GM12878 (cell line): ENCODE measurements at regions not wholly inside any gene's neighbourhood (a gene's known extent, or its start where the extent isn't known, plus 50 kb on each side); places are given as distances from the start of the nearest gene placed in this dataset.

ENCODE experiments used
- ATAC-seq: fragments of 200-7000 bp; cut with Tn5 transposase; 3 replicates; pipeline ENCODE4 v1.9.1; 2020; ENCODE audit warnings: mild to moderate bottlenecking, moderate library complexity
- BruUV-seq: library from RNA; stranded (reverse); fragments of 400-500 nt; replicated peaks from 2 replicates; lab custom pipeline; 2021; lab: Mats Ljungman, UMichigan
- CTCF ChIA-PET: fragments of 300-600 bp; sonication (Branson Sonifier 250); formaldehyde crosslinking; extraction: SDS; loops from one replicate; lab custom pipeline; 2021; ENCODE audit warnings: inconsistent platforms; lab: Yijun Ruan, JAX
- POLR2A ChIA-PET: fragments of 350-600 bp; formaldehyde crosslinking; extraction: SDS; loops from one replicate; lab custom pipeline; 2021; ENCODE audit warnings: inconsistent platforms; lab: Charles Lee
- RAD21 ChIA-PET: fragments of 300-600 bp; sonication (Branson Sonifier 250); formaldehyde crosslinking; loops from one replicate; lab custom pipeline; 2023; ENCODE audit warnings: antibody characterized with exemption; ENCODE audit not compliant: unreplicated experiment; lab: Charles Lee
- SMC1A ChIA-PET: fragments of 300-600 bp; sonication (Branson Sonifier 250); formaldehyde crosslinking; loops from one replicate; lab custom pipeline; 2023; ENCODE audit not compliant: unreplicated experiment, uncharacterized antibody; lab: Charles Lee
- DNase-seq: peaks from one replicate; pipeline ENCODE4 v3.0.0-alpha.2; 2011; ENCODE audit warnings: low read depth, low spot score
- FAIRE-seq: peaks from 3 replicates; lab custom pipeline; 2011; peaks lifted over from hg19 to GRCh38; lab: Jason Lieb, UNC
- H2AFZ ChIP-seq: 2 replicates; pipeline ENCODE4 v1.6.0; 2011; ENCODE audit warnings: low read depth, low read length, control low read depth; ENCODE audit not compliant: control insufficient read depth
- H3K27ac ChIP-seq: 2 replicates; pipeline ENCODE4 v1.5.1; 2011; ENCODE audit warnings: control low read depth; ENCODE audit not compliant: control insufficient read depth, insufficient read depth
- H3K27me3 ChIP-seq, 2 experiments: replicated peaks in 1 of 2; 2 replicates each; pipeline versions ENCODE4 v1.6.0 to v1.6.1; 2011; ENCODE audit warnings: low read length in 1 of 2; ENCODE audit not compliant: control insufficient read depth in 2 of 2, insufficient read depth in 2 of 2
- H3K36me3 ChIP-seq, 2 experiments: 2 replicates each; pipeline ENCODE4 v1.5.1; 2011; ENCODE audit warnings: low read length in 1 of 2; ENCODE audit not compliant: control insufficient read depth in 2 of 2, insufficient read depth in 2 of 2
- H3K4me1 ChIP-seq: 2 replicates; pipeline ENCODE4 v1.6.1; 2011; ENCODE audit warnings: mild to moderate bottlenecking, low read length, moderate library complexity, mixed read lengths; ENCODE audit not compliant: control insufficient read depth, insufficient read depth
- H3K4me2 ChIP-seq: 2 replicates; pipeline ENCODE4 v1.6.0; 2011; ENCODE audit warnings: control low read depth; ENCODE audit not compliant: control insufficient read depth, insufficient read depth
- H3K4me3 ChIP-seq: fragments of 200-600 bp; sonication (generic); 2 replicates; pipeline ENCODE4 v1.5.1; 2016
- H3K79me2 ChIP-seq: 2 replicates; pipeline ENCODE4 v1.6.0; 2011; ENCODE audit warnings: low read length; ENCODE audit not compliant: control insufficient read depth, insufficient read depth
- H3K9ac ChIP-seq: 2 replicates; pipeline ENCODE4 v1.8.0; 2011; ENCODE audit warnings: low read length, control low read depth, mixed read lengths; ENCODE audit not compliant: control insufficient read depth, insufficient read depth
- H3K9me3 ChIP-seq: replicated peaks from 3 replicates; pipeline ENCODE4 v1.5.1; 2011; ENCODE audit warnings: mild to moderate bottlenecking, low read length; ENCODE audit not compliant: control insufficient read depth, insufficient read depth
- H4K20me1 ChIP-seq: 2 replicates; pipeline ENCODE4 v1.6.0; 2011; ENCODE audit not compliant: control insufficient read depth, insufficient read depth
- ASH2L ChIP-seq: fragments of 300-600, 200-600 bp; sonication (generic); IDR thresholded peaks from 2 replicates; pipeline ENCODE4 v1.6.1; 2017; ENCODE audit warnings: low read depth, mild to moderate bottlenecking, borderline replicate concordance
- CREM ChIP-seq: IDR thresholded peaks from 2 replicates; pipeline ENCODE4 v1.6.1; 2014; ENCODE audit warnings: antibody characterized with exemption, low read depth
- ETV6 ChIP-seq, 2 experiments: fragments of 450-650 bp in 1 of 2; IDR thresholded peaks in 1 of 2; conservative IDR thresholded peaks in 1 of 2; 2 replicates each; pipeline ENCODE4 v1.6.1; 2014; ENCODE audit warnings: antibody characterized with exemption in 1 of 2, borderline replicate concordance in 1 of 2, low read depth in 1 of 2, mild to moderate bottlenecking in 1 of 2, moderate library complexity in 1 of 2
- KAT2A ChIP-seq: conservative IDR thresholded peaks from 2 replicates; pipeline ENCODE4 v1.6.1; 2011; ENCODE audit warnings: low read depth, low read length; ENCODE audit not compliant: control insufficient read depth
- KLF5 ChIP-seq: fragments of 450-650 bp; IDR thresholded peaks from 2 replicates; pipeline ENCODE4 v1.6.1; 2014; ENCODE audit warnings: mild to moderate bottlenecking; ENCODE audit not compliant: partially characterized antibody
- MAX ChIP-seq: IDR thresholded peaks from 2 replicates; pipeline ENCODE4 v1.6.1; 2012; ENCODE audit warnings: low read depth, low read length, improper control_type of control experiment
- NR2C2 ChIP-seq: IDR thresholded peaks from 2 replicates; pipeline ENCODE4 v1.6.1; 2011; ENCODE audit warnings: borderline replicate concordance, low read depth; ENCODE audit not compliant: control insufficient read depth, insufficient read length
- POLR2A ChIP-seq: IDR thresholded peaks from 2 replicates; pipeline ENCODE4 v1.6.1; 2011; ENCODE audit warnings: low read depth, mild to moderate bottlenecking, low read length
- POLR2AphosphoS2 ChIP-seq: IDR thresholded peaks from 2 replicates; pipeline ENCODE4 v1.6.1; 2011; ENCODE audit warnings: low read depth, mild to moderate bottlenecking, low read length, improper control_type of control experiment, moderate library complexity
- RAD51 ChIP-seq: fragments of 450-650 bp; IDR thresholded peaks from 2 replicates; pipeline ENCODE4 v1.6.1; 2016; ENCODE audit warnings: moderate library complexity, mild to moderate bottlenecking, inconsistent platforms
- RUNX3 ChIP-seq: IDR thresholded peaks from 2 replicates; pipeline ENCODE4 v1.6.1; 2012; ENCODE audit warnings: low read length, inconsistent platforms
- SIX5 ChIP-seq: IDR thresholded peaks from 2 replicates; pipeline ENCODE4 v1.6.1; 2011; ENCODE audit warnings: mild to moderate bottlenecking, low read depth, low read length, moderate library complexity; ENCODE audit not compliant: severe bottlenecking
- SMAD5 ChIP-seq: IDR thresholded peaks from 2 replicates; pipeline ENCODE4 v1.6.1; 2016; ENCODE audit warnings: antibody characterized with exemption, low read depth
- SMARCA5 ChIP-seq: fragments of 450-650 bp; IDR thresholded peaks from 2 replicates; pipeline ENCODE4 v1.6.1; 2017; ENCODE audit warnings: mild to moderate bottlenecking
- STAT3 ChIP-seq: IDR thresholded peaks from 2 replicates; pipeline ENCODE4 v1.6.1; 2011; ENCODE audit warnings: low read depth, low read length, improper control_type of control experiment
- ZNF592 ChIP-seq: fragments of 450-650 bp; IDR thresholded peaks from 2 replicates; pipeline ENCODE4 v1.6.1; 2017; ENCODE audit warnings: mild to moderate bottlenecking, moderate library complexity
- WGBS: methylation state at CpG from one replicate; pipeline ENCODE4 v1.1.6; 2016; ENCODE audit warnings: low lambda C conversion rate; ENCODE audit not compliant: insufficient replicate concordance, insufficient coverage; ENCODE audit errors: missing lambda C conversion rate; 5-methylcytosine and 5-hydroxymethylcytosine counted together
- in situ Hi-C: fragments of 300-500 bp; cut with MboI; formaldehyde crosslinking; loops from 9 replicates; pipeline ENCODE4 v1.14.3; 2018; ENCODE audit warnings: mixed read lengths
- intact Hi-C: fragments of 100-400 bp; cut with micrococcal nuclease; formaldehyde crosslinking; loops from one replicate; pipeline ENCODE4 v1.14.2; 2022; ENCODE audit not compliant: unreplicated experiment
- TF ChIP-seq, protein P1 (sequence below): fragments of 150-350 bp; IDR thresholded peaks from 2 replicates; pipeline ENCODE4 v1.6.1; 2016; ENCODE audit warnings: low read depth, low read length

- ChIA-PET POLR2A (no interaction called here), SMC1A (no interaction called here)
- no peak for FAIRE-seq
- TF ChIP-seq POLR2AphosphoS2 (no peak), ZNF592 (no peak), NR2C2 (no peak), SIX5 (no peak), CREM (no peak), ASH2L (no peak), RAD51 (no peak), SMARCA5 (no peak), SMAD5 (no peak), STAT3 (no peak), KAT2A (no peak), ETV6 (conservative IDR thresholded peaks at IDR 0.05 in 1 of 2, IDR thresholded peaks at IDR 0.05 in 1 of 2; ENCODE audit: borderline replicate concordance in 1 of 2, low read depth in 1 of 2) (no peak), KLF5 (no peak), POLR2A (no peak), MAX (no peak), RUNX3 (no peak)
- TF ChIP-seq, protein P1, sequence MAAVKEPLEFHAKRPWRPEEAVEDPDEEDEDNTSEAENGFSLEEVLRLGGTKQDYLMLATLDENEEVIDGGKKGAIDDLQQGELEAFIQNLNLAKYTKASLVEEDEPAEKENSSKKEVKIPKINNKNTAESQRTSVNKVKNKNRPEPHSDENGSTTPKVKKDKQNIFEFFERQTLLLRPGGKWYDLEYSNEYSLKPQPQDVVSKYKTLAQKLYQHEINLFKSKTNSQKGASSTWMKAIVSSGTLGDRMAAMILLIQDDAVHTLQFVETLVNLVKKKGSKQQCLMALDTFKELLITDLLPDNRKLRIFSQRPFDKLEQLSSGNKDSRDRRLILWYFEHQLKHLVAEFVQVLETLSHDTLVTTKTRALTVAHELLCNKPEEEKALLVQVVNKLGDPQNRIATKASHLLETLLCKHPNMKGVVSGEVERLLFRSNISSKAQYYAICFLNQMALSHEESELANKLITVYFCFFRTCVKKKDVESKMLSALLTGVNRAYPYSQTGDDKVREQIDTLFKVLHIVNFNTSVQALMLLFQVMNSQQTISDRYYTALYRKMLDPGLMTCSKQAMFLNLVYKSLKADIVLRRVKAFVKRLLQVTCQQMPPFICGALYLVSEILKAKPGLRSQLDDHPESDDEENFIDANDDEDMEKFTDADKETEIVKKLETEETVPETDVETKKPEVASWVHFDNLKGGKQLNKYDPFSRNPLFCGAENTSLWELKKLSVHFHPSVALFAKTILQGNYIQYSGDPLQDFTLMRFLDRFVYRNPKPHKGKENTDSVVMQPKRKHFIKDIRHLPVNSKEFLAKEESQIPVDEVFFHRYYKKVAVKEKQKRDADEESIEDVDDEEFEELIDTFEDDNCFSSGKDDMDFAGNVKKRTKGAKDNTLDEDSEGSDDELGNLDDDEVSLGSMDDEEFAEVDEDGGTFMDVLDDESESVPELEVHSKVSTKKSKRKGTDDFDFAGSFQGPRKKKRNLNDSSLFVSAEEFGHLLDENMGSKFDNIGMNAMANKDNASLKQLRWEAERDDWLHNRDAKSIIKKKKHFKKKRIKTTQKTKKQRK: no peak
Observed at GRCh38 chr4:91935217-91935616, 368.5 kb upstream of the GRID2 start.

More at GRCh38 chr4:91935217-91935616, 368.5 kb upstream of the GRID2 start:
- H3K36me3 ChIP-seq: no peaks in the 10 kb centered on the region
- WGBS: 48% methylated on average over 6 of the region's 6 CpGs
- no peaks in the 10 kb centered on the region for H4K20me1 ChIP-seq
- no peak overlapping the region for H3K4me2 ChIP-seq
- CTCF ChIA-PET: interaction anchor here (0.8 to 1.5 kb wide), 2 partner anchors 9 to 12 kb away, joined by 3 read pairs; no protein-coding TSS in a partner anchor
- no peaks in the 10 kb centered on the region for H3K27me3 ChIP-seq
- H3K4me3 ChIP-seq: no peak overlapping the region
- H2AFZ ChIP-seq: no peak overlapping the region
- no peak for DNase-seq
- RAD21 ChIA-PET: no interaction called here
- H3K4me1 ChIP-seq: no peaks in the 10 kb centered on the region
- in situ Hi-C loops: no loop called here
- H3K9me3 ChIP-seq: no peaks in the 10 kb centered on the region
- H3K9ac ChIP-seq: no peak overlapping the region
- intact Hi-C loops: no loop called here
- no peak overlapping the region for H3K27ac ChIP-seq
- ATAC-seq: no peak
- H3K79me2 ChIP-seq: no peaks in the 10 kb centered on the region
- BruUV-seq: no TSS peak
